ENCODE measurements at regions not wholly inside any gene's neighbourhood (a gene's known extent, or its start where the extent isn't known, plus 50 kb on each side); places are given as distances from the start of the nearest gene placed in this dataset.

- Histone ChIP-seq H3K4me1 (ENCODE audit: control insufficient read depth, insufficient read depth, low read length) (no peaks in the 10 kb centered on the region), H3K4me3 (ENCODE audit: low read depth, low read length) (no peak overlapping the region), H3K36me3 (ENCODE audit: control insufficient read depth in 2 of 2, insufficient read depth in 1 of 2, low read length in 2 of 2) (peaks cover 0 to 4% of the 10 kb centered on the region in 2 experiments), H3K9me3 (ENCODE audit: control insufficient read depth, insufficient read depth, low read depth, low read length) (no peaks in the 10 kb centered on the region), H3K27ac (ENCODE audit: extremely low read depth, low read depth, low read length) (no peak overlapping the region)
- ChIA-PET CTCF (interaction anchor here (2.0 kb wide), 1 partner anchor 106 kb away, joined by 8 read pairs; no protein-coding TSS in a partner anchor), POLR2A (no interaction called here)
- TF ChIP-seq ZNF274 (IDR thresholded peaks at IDR 0.05; ENCODE audit: low read length): no peak
- TF ChIP-seq ZNF274 (tag by site-specific recombination; IDR thresholded peaks at IDR 0.05; ENCODE audit: borderline replicate concordance): no peak
- no peak for TF ChIP-seq ZNF791 (tag by site-specific recombination; IDR thresholded peaks at IDR 0.05)
- no peak for TF ChIP-seq ZNF513 (tag by site-specific recombination; IDR thresholded peaks at IDR 0.05)
- TF ChIP-seq GLIS1 (tag by site-specific recombination; IDR thresholded peaks at IDR 0.05): no peak
Observed at GRCh38 chr3:11697701-11698100, 54.0 kb upstream of the VGLL4 start.

GRCh38 chr3:11696054-11696453 lies 52.3 kb upstream of the VGLL4 start:
- H3K4me1 ChIP-seq (ENCODE audit: control insufficient read depth, insufficient read depth, low read length): peaks cover 14% of the 10 kb centered on the region
- H3K9me3 ChIP-seq (ENCODE audit: control insufficient read depth, insufficient read depth, low read depth, low read length): no peaks in the 10 kb centered on the region
- ChIA-PET POLR2A (no interaction called here), CTCF (no interaction called here)
- H3K36me3 ChIP-seq (ENCODE audit: control insufficient read depth in 2 of 2, insufficient read depth in 1 of 2, low read length in 2 of 2): peaks cover 0 to 2% of the 10 kb centered on the region in 2 experiments; a peak in 2 of 3 replicates
- H3K4me3 ChIP-seq (ENCODE audit: low read depth, low read length): no peak overlapping the region
- no peak overlapping the region for H3K27ac ChIP-seq (ENCODE audit: extremely low read depth, low read depth, low read length)
- TF ChIP-seq WT1 (tag by site-specific recombination; IDR thresholded peaks at IDR 0.05) (peak; percentile 58; the same call in 1 of the 2 replicates), BCL6B (tag by site-specific recombination; IDR thresholded peaks at IDR 0.05) (0 out of 2 replicates have a peak, but pooled peaks have one; percentile 15), ZSCAN23 (tag by site-specific recombination; IDR thresholded peaks at IDR 0.05) (no peak), ZNF513 (tag by site-specific recombination; IDR thresholded peaks at IDR 0.05) (no peak)
